ENCODE measurements at regions not wholly inside any gene's neighbourhood (a gene's known extent, or its start where the extent isn't known, plus 50 kb on each side); places are given as distances from the start of the nearest gene placed in this dataset.

DNA sequence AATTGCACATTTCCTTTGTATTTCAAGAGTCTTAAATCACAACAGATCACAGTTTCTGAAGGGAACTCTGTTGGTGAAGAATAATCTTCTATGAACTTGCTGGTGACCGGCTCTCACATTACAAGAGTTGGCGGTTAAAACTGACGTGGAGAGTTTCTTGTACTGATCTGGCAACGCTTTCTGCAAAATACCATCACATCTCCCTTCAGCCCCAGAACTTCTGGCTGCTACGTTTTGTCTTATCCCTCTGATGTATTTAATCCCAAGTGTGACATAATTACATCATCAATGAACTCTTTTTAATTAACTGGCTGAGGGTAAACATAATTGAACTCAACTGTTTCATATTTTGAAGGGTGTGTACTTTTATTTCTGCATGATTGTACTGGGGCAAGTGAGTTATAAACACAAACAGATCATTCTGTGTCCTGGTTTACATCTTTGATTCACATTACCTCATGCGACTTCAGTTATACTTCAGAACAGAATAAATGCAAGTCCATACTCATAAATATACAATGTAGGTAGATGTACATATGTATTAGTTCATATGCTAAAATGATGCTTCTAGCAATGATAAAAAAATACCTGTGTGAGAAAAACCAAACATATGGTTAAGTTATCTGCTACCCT, 105.1 kb upstream of the NPVF start:
- TF ChIP-seq POLR2A (IDR thresholded peaks at IDR 0.05; ENCODE audit: low read depth, low read length) = no peak
- TF ChIP-seq TAF1 (IDR thresholded peaks at IDR 0.05; ENCODE audit: low read depth, low read length) = no peak
- TF ChIP-seq POLR2AphosphoS5 (IDR thresholded peaks at IDR 0.05; ENCODE audit: low read depth, low read length) = no peak
- no peak for TF ChIP-seq SPI1 (IDR thresholded peaks at IDR 0.05; ENCODE audit: low read depth, low read length)
- no peak for TF ChIP-seq PAX5 (IDR thresholded peaks at IDR 0.05; ENCODE audit: insufficient read depth, low read length, severe bottlenecking)
